ENCODE measurements at regions not wholly inside any gene's neighbourhood (a gene's known extent, or its start where the extent isn't known, plus 50 kb on each side); places are given as distances from the start of the nearest gene placed in this dataset.

DNA sequence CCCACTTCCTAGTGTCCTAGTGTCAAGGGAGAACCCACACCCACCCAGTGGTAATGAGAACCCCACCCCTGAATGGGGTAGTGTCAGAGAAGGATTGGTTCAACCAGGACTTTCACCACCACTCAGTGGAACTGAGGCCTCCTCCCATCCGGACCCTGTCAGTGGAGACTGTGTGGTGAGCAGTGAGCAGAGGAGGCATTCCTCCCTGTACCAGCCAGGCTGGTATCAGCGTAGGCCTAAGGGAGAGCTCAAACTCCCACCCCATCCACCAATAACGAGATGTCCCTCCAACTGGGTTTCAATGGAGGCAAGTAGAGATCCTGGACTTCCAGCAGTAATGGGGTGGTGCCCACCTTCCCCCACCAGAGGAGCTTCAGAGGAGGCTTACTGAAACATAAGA, 1171.4 kb downstream of the TBC1D22A start:
- intact Hi-C loops (cut with DNase I; ENCODE audit: low total_unique reads), result no loop called here
- 77 to 97% (median 90%) methylated on average over 2 to 3 of the region's 3 CpGs for WGBS, 5 donors
- DNase-seq, result no peak
- Histone ChIP-seq H3K9me3 (peaks cover 0 to 34% (median 30%) of the 10 kb centered on the region in 8 donors), H3K27ac (no peak overlapping the region), H3K4me1 (peaks cover 0 to 2% (median 0%) of the 10 kb centered on the region in 6 donors), H3K4me3 (no peak overlapping the region), H3K36me3 (no peaks in the 10 kb centered on the region), H3K27me3 (replicated peaks in 1 of 7) (peaks cover 0 to 7% (median 0%) of the 10 kb centered on the region in 7 donors)
- TF ChIP-seq, protein P1, sequence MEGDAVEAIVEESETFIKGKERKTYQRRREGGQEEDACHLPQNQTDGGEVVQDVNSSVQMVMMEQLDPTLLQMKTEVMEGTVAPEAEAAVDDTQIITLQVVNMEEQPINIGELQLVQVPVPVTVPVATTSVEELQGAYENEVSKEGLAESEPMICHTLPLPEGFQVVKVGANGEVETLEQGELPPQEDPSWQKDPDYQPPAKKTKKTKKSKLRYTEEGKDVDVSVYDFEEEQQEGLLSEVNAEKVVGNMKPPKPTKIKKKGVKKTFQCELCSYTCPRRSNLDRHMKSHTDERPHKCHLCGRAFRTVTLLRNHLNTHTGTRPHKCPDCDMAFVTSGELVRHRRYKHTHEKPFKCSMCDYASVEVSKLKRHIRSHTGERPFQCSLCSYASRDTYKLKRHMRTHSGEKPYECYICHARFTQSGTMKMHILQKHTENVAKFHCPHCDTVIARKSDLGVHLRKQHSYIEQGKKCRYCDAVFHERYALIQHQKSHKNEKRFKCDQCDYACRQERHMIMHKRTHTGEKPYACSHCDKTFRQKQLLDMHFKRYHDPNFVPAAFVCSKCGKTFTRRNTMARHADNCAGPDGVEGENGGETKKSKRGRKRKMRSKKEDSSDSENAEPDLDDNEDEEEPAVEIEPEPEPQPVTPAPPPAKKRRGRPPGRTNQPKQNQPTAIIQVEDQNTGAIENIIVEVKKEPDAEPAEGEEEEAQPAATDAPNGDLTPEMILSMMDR (IDR thresholded peaks at IDR 0.05 in 8 of 11, conservative IDR thresholded peaks at IDR 0.05 in 3 of 11), result no peak
- no peak for TF ChIP-seq POLR2A (IDR thresholded peaks at IDR 0.05)
- no peak for TF ChIP-seq POLR2AphosphoS5 (IDR thresholded peaks at IDR 0.05)

DNA sequence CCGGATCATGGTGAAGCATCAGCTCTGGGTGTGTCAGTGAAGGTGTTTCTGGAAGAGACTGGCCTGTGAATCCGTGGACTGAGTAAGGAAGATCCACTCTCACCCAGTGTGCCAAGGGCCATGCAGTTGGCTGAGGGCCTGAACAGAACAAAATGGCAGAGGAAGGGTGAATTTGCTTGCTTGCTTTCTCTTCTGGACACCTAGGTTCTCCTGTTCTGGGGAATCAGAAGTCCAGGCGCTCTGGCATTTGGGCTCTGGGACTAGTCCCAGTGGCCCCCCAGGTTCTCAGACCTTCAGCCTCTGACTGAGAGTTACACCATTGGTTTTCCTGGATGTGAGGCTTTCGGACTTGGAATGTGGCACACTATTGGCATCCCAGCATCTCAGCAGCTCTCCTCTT, 1170.8 kb downstream of the TBC1D22A start:
- Histone ChIP-seq H3K4me1 (peaks cover 0 to 8% (median 0%) of the 10 kb centered on the region in 6 donors), H3K9me3 (peaks cover 0 to 34% (median 30%) of the 10 kb centered on the region in 8 donors), H3K4me3 (no peak overlapping the region), H3K27ac (no peak overlapping the region), H3K36me3 (no peaks in the 10 kb centered on the region), H3K27me3 (replicated peaks in 1 of 7) (peaks cover 0 to 7% (median 0%) of the 10 kb centered on the region in 7 donors)
- whole genome bisulfite sequencing, 5 donors, result 77 to 93% (median 90%) methylated on average over 4 of the region's 4 CpGs
- no peak for DNase-seq
- intact Hi-C loops (cut with DNase I; ENCODE audit: low total_unique reads), result no loop called here
- no peak for TF ChIP-seq POLR2AphosphoS5 (IDR thresholded peaks at IDR 0.05)
- no peak for TF ChIP-seq POLR2A (IDR thresholded peaks at IDR 0.05)

DNA sequence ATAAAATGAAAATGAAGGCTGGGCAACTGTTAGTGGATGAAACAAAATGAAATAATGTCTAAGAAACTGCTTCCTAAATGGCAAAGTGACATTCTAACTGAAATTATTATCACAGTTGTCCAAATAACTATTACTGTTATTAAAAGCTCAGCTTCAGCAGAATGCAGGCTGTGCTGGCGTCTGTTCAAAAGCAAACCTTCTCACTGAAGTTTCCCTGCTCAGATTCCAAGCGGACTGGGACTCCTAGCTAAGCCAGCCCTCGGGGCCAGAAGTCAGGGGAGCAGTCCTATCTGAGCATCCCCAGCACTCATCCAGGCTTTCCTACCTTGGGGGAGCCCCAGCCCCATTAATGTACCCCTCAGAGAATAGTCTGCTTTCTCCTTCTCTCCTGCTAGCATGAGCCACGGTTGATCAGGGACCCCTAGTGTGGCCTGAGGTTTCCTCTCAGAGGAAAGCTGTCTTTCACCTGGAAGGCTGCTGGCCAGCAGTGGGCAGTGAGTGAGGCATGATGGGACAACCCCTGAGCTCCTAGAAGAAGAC, 1167.3 kb downstream of the TBC1D22A start:
- no peak for TF ChIP-seq POLR2AphosphoS5 (IDR thresholded peaks at IDR 0.05)
- TF ChIP-seq, protein P1 (IDR thresholded peaks at IDR 0.05 in 8 of 11, conservative IDR thresholded peaks at IDR 0.05 in 3 of 11), result no peak
- TF ChIP-seq POLR2A (IDR thresholded peaks at IDR 0.05), result no peak
- no peak for DNase-seq
- H3K36me3 ChIP-seq, result no peaks in the 10 kb centered on the region
- H3K4me3 ChIP-seq, result no peak overlapping the region
- intact Hi-C loops (cut with DNase I; ENCODE audit: low total_unique reads), result no loop called here
- 50 to 82% (median 70%) methylated on average over 4 of the region's 4 CpGs for WGBS, 5 donors
- H3K27me3 ChIP-seq (replicated peaks in 1 of 7), result peaks cover 0 to 7% (median 0%) of the 10 kb centered on the region in 7 donors
- H3K4me1 ChIP-seq, result peaks cover 0 to 13% (median 0%) of the 10 kb centered on the region in 6 donors
- no peak overlapping the region for H3K27ac ChIP-seq
- H3K9me3 ChIP-seq, result peaks cover 0 to 16% (median 11%) of the 10 kb centered on the region in 8 donors

DNA sequence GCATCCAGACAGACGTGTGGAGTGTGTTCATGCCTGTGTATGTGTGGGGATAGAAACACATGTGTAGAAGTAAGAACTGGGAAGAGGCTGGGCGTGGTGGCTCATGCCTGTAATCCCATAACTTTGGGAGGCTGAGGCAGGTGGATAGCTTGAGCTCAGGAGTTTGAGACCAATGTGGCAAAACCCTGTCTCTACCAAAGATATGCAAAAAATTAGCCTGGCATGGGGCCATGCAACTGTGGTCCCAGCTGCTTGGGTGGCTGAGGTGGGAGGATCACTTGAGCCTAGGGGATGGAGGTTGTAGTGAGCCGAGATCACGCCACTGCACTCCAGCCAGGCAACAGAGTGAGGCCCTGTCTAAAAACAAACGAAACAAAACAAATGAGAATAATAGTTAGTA, 1166.6 kb downstream of the TBC1D22A start:
- TF ChIP-seq, protein P1 (IDR thresholded peaks at IDR 0.05 in 8 of 11, conservative IDR thresholded peaks at IDR 0.05 in 3 of 11), result no peak
- TF ChIP-seq POLR2A (IDR thresholded peaks at IDR 0.05) (no peak), POLR2AphosphoS5 (IDR thresholded peaks at IDR 0.05) (no peak)
- peaks cover 0 to 13% (median 0%) of the 10 kb centered on the region in 6 donors for H3K4me1 ChIP-seq
- H3K36me3 ChIP-seq, result no peaks in the 10 kb centered on the region
- H3K27ac ChIP-seq, result no peak overlapping the region
- DNase-seq, result no peak
- no peak overlapping the region for H3K4me3 ChIP-seq
- WGBS, 5 donors, result 66 to 78% (median 74%) methylated on average over 5 of the region's 5 CpGs
- peaks cover 0 to 7% (median 0%) of the 10 kb centered on the region in 7 donors for H3K27me3 ChIP-seq (replicated peaks in 1 of 7)
- intact Hi-C loops (cut with DNase I; ENCODE audit: low total_unique reads), result no loop called here
- H3K9me3 ChIP-seq, result peaks cover 0 to 16% (median 9%) of the 10 kb centered on the region in 8 donors

All from spleen (tissue), 11 donors.